ENCODE measurements at regions not wholly inside any gene's neighbourhood (a gene's known extent, or its start where the extent isn't known, plus 50 kb on each side); places are given as distances from the start of the nearest gene placed in this dataset.

GRCh38 chr2:195562570-195563566 lies 94.2 kb upstream of the SLC39A10 start:
- no peak for TF ChIP-seq CTCF (CRISPR knock-in tag; IDR thresholded peaks at IDR 0.05)
- TF ChIP-seq EP300 (IDR thresholded peaks at IDR 0.05; ENCODE audit: low read depth in 2 of 2, low read length in 2 of 2): no peak
- no peak for TF ChIP-seq EP300 (CRISPR knock-in tag; IDR thresholded peaks at IDR 0.05; ENCODE audit: borderline replicate concordance)
- no peak for TF ChIP-seq SNAPC2 (CRISPR knock-in tag; IDR thresholded peaks at IDR 0.05)
- no peak for TF ChIP-seq REST (IDR thresholded peaks at IDR 0.05; ENCODE audit: borderline replicate concordance in 1 of 2, low read depth in 1 of 2, low read length in 2 of 2)
